GM19455 (cell line): ENCODE measurements at regions not wholly inside any gene's neighbourhood (a gene's known extent, or its start where the extent isn't known, plus 50 kb on each side); places are given as distances from the start of the nearest gene placed in this dataset.

ENCODE experiments used
- ATAC-seq: cut with Tn5 transposase; IDR thresholded peaks from one replicate; pipeline ENCODE4 v1.9.1; 2021; ENCODE audit not compliant: unreplicated experiment

DNA sequence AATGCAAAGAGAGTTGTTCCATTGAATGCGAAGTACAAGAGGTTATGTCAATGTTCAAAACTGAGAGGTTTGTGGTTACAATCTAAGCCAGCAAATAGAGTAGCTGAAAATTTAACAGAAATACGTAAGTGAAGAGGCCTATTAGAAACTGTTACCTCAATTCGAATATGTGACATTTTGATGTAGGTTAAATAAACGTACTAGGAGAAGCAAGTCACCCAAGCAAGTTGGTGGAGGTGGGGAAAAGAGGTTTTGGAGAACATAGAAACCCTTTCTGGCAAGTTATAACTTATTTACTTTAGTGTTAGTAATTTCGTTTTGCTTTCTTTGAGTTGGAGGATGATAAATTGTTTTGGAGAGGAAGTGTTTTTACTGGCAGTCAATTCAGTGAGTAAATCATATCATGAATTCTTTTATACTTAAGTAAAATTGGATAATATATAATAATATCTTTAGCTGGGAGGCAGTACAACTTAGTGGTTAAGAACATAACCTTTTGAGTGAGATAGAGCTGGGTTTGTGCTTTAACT is 91.2 kb upstream of the NAALADL2 start:
- ATAC-seq = no peak

DNA sequence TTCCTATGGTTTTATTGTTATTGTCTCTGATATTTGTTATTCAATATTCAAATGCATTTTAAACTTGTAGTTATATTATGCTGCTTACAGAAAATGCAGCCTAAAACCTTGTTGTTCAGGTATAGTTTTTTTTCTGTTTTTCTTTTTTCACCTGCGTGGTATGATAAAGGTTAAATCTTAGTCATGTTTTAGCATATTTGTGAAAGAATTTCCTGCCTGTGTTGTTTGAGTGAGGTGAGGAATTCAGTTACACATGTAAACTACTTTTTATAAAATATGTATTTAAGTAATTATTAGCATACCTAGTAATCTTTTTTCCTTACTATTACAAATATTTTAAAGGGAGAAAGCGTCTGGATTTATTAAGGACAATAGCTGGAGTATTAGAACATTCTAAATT is 90.0 kb upstream of the NAALADL2 start:
- no peak for ATAC-seq

DNA sequence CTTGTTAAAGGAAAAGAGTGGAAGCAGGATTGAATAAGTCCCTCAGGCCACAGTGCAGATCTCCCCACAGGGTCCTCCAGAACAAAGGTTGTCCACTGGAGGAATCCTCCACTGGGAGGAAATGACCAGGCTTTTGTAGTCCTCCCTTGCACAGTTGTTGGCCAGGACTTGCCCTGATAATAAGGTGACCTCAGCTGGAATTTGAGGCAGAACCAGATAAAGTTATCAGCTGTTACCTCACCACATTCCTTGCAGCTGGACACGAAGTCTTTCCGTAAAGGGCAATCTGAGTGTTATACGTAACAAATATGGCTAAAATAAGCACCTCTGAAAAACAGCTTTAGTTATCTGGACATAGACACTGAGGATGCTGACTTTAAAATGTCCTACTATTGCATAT is 83.5 kb upstream of the NAALADL2 start:
- no peak for ATAC-seq

DNA sequence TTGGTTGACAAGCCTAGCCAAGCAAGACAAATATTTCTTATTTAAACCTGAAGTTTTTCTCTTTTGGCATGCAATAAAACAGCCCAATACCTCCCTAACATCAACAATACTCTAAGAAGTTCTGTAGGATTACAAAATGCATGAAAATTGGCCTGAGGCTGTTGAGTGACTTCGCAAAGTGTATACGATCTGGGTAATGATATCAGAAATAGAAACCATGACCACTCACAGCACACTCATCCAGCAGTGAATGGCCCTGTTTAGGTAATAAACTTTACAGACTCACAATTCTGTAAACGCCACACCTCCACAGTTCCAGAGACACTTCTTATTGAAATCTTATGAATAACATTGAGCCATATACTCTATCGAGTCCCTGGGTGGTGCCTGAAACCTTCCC is 83.0 kb upstream of the NAALADL2 start:
- no peak for ATAC-seq

DNA sequence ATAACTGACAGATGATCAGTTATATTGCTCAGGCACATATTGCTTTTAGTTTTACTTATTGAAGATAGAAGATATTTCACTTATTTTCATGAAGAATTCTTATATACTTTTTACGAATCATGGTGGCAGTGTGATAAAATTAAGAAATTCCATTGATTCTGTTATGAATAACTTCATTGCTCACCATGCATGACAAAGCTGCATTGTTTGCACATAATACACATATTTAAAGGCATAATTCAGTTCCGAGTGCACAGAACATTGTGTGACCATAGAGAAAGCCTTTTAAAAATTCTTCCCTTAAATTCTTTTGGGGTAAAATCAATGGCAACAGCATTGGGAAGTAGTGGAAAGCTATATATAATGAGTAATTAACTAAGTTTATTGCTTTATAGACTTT is 82.5 kb upstream of the NAALADL2 start:
- ATAC-seq = no peak

DNA sequence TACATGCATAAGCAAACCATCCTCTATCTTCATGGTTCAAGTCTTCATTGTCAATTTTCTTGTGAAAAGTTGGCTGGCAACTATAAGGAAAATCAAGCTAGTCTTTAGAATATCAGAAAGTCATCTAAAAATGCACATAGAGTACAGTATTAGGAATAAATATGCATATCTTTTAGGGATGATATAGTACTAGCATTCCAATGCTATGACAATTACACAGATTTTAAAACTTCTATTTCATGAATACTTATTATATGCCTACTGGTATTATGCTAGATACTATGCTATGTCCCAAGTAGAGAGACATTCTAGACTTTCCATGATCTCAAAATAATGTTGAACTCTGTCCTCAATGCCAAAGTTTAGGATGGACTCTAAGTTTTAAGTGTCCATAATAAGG is 81.3 kb upstream of the NAALADL2 start:
- no peak for ATAC-seq

DNA sequence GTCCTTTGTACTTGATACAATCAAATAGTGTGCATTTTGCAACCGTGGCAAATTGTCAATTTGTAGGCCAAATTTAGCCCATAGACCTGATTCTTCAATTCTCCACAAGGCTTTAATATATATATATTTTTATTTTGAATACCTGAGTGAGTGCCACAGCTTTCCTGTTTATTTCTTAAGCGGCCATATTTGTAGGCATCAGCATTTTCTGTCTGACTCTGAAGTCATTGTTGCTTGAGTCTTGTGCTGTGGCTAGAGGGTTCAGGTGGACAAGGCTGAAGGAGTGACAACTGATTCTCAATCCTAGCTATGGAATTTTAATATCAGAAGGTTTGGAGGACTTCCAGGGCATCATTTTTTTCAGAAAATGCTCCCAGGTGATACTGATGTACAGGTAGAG is 75.6 kb upstream of the NAALADL2 start:
- ATAC-seq = no peak

DNA sequence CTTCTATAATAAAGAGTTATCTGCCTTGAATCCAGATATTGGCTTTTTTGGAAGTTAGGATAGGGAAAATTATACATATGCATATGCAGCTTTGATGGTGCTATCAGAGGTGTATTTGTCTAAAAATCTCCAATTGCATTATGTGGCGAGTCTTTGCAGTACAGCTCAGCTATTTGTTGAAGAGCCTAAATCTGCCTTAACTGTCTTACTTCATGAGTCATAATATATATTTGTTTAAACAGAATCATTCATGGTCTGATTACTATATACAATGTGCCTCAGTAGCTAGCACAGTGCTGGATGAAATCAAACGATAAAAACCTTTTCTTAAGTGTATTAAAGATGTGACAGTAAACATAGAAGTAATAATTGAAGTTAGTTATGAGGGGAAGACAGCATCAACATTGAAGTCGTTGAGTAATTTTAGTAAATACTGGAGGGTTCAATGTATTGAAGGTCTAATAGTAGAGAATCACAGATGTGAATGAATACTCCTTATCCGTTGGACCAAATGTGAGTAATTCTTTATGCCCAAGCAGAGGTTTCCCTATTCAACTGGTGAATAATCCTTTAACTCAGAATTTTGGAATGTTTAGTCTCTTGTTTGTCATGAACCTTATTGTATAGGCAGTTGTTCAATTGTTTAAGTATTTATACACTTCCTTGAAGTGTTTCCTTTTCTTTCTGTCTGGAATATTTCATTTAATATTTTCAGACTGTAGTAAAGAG is 74.8 kb upstream of the NAALADL2 start:
- no peak for ATAC-seq

DNA sequence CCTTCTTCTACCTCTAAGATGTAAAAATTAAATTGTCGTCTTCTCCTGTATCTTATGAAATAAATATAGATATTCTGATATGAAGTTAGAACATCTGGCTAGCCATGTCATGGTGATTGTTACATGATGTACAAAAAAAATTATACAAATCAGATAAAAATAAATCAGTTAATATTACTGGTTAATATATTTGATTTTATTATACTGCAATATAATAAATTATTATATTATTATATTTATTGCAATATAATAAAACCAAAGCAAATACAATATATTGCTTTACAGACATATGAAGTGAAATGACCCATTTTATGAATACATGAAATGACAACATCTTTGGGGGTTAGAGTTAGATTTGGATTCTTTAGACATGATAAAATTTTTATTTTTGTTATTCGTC is 72.3 kb upstream of the NAALADL2 start:
- ATAC-seq = no peak

DNA sequence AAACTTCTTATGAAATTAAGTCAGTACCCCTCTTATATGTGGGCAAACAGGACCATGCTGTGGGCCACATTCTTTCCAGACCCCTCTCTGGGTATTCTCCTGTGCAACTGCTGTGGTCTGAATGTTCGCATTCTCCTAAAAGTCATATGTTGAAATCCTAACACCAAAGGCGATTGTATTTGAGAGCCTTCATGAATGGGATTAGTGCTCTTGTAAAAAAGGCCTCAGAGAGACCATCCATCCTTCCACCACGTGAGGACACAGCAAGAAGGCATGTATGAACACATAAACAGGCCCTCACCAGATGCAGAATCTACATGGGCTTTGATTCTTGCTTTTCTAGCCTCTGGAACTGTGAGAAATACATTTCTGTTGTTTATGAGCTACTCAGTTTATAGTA is 68.0 kb upstream of the NAALADL2 start:
- ATAC-seq = no peak

DNA sequence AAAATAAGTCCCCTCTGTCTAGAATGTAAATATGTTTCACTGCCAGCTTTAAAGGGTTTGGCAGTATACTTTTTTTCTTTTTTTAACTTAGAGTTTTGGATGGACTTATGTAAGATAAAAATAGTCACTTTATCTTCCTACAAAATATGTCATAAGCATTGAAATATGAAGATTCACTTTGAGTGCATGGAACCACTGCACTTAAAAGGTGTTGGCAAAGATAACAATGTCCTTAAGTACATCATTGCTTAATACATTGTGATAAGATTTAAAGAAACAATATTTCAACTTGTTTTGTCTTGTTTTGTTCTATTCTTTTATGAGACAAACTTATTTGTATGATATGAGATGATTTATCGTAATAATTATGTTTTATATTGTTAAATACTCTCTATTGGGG is 66.3 kb upstream of the NAALADL2 start:
- no peak for ATAC-seq
